ENCODE measurements at regions not wholly inside any gene's neighbourhood (a gene's known extent, or its start where the extent isn't known, plus 50 kb on each side); places are given as distances from the start of the nearest gene placed in this dataset.

GRCh38 chr7:26563406-26563805 lies 271.7 kb downstream of the SNX10 start:
- Histone ChIP-seq H3F3A (ENCODE audit: insufficient read depth, low read length, poor library complexity, severe bottlenecking) (no peaks in the 10 kb centered on the region), H2AFZ (ENCODE audit: low read depth, low read length) (no peak overlapping the region), H3K79me2 (replicated peaks; ENCODE audit: insufficient read depth, low read length) (no peaks in the 10 kb centered on the region), H3K36me3 (ENCODE audit: insufficient read depth, low read length) (no peaks in the 10 kb centered on the region), H3K9ac (ENCODE audit: low read length) (no peak overlapping the region), H4K20me1 (ENCODE audit: insufficient read depth) (no peaks in the 10 kb centered on the region), H3K9me3 (ENCODE audit: low read length) (no peaks in the 10 kb centered on the region), H3K27me3 (ENCODE audit: insufficient read depth, low read depth, low read length) (no peaks in the 10 kb centered on the region), H3K4me2 (ENCODE audit: low read length) (no peak overlapping the region), H3K9me2 (ENCODE audit: insufficient read depth, low read length) (no peaks in the 10 kb centered on the region), H3K27ac (ENCODE audit: low read length) (no peak overlapping the region), H3K4me3 (ENCODE audit: low read length) (no peak overlapping the region)
- TF ChIP-seq EP300 (conservative IDR thresholded peaks at IDR 0.05; ENCODE audit: poor library complexity, severe bottlenecking) = no peak
- no peak for TF ChIP-seq REST (IDR thresholded peaks at IDR 0.05; ENCODE audit: borderline replicate concordance)
- no peak for TF ChIP-seq TAF1 (IDR thresholded peaks at IDR 0.05; ENCODE audit: low read depth)
- TF ChIP-seq SMC3 (conservative IDR thresholded peaks at IDR 0.05; ENCODE audit: poor library complexity) = no peak
- no peak for TF ChIP-seq EZH2 (IDR thresholded peaks at IDR 0.05; ENCODE audit: borderline replicate concordance, insufficient read depth, low read length, poor library complexity, severe bottlenecking)
- no peak for TF ChIP-seq MXI1 (conservative IDR thresholded peaks at IDR 0.05; ENCODE audit: poor library complexity, severe bottlenecking)
- TF ChIP-seq CTCF (IDR thresholded peaks at IDR 0.05; ENCODE audit: poor library complexity, severe bottlenecking) = no peak
- TF ChIP-seq RAD21 (conservative IDR thresholded peaks at IDR 0.05) = no peak
- TF ChIP-seq POLR2AphosphoS5 (IDR thresholded peaks at IDR 0.05) = no peak

- H3K9ac ChIP-seq (ENCODE audit: low read length) = no peak overlapping the region
- no peaks in the 10 kb centered on the region for H3K36me3 ChIP-seq (ENCODE audit: insufficient read depth, low read length)
- H3F3A ChIP-seq (ENCODE audit: insufficient read depth, low read length, poor library complexity, severe bottlenecking) = no peaks in the 10 kb centered on the region
- H3K79me2 ChIP-seq (replicated peaks; ENCODE audit: insufficient read depth, low read length) = no peaks in the 10 kb centered on the region
- no peaks in the 10 kb centered on the region for H3K27me3 ChIP-seq (ENCODE audit: insufficient read depth, low read depth, low read length)
- H3K27ac ChIP-seq (ENCODE audit: low read length) = no peak overlapping the region
- H4K20me1 ChIP-seq (ENCODE audit: insufficient read depth) = no peaks in the 10 kb centered on the region
- no peak overlapping the region for H2AFZ ChIP-seq (ENCODE audit: low read depth, low read length)
- no peak overlapping the region for H3K4me3 ChIP-seq (ENCODE audit: low read length)
- TF ChIP-seq TAF1 (IDR thresholded peaks at IDR 0.05; ENCODE audit: low read depth) = no peak
- no peak overlapping the region for H3K4me2 ChIP-seq (ENCODE audit: low read length)
- no peaks in the 10 kb centered on the region for H3K9me2 ChIP-seq (ENCODE audit: insufficient read depth, low read length)
- H3K9me3 ChIP-seq (ENCODE audit: low read length) = no peaks in the 10 kb centered on the region
These were observed 275.6 kb downstream of the SNX10 start for GRCh38 chr7:26567266-26567665.

DNA sequence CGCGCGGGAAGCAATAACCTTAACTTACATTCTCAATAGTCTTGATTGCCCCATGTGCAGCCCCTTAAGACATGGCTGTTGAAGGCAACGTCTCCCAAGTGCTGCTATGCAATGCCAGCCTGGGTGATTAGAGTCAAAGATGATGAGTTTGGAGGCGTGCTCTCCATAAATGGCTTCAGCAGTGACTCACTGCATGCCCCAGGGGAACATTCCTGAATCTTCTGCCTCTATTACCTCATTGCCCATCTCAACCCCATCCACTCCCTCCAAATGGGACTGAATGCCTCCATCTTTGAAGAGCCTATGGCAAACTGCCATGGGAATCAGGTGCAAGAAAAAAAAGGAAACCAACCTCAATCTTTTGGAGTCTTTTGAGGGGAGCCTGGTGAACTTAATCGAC lies 282.8 kb downstream of the SNX10 start:
- no peaks in the 10 kb centered on the region for H3K36me3 ChIP-seq (ENCODE audit: insufficient read depth, low read length)
- no peaks in the 10 kb centered on the region for H3K9me2 ChIP-seq (ENCODE audit: insufficient read depth, low read length)
- no peaks in the 10 kb centered on the region for H3K79me2 ChIP-seq (replicated peaks; ENCODE audit: insufficient read depth, low read length)
- TF ChIP-seq SMC3 (conservative IDR thresholded peaks at IDR 0.05; ENCODE audit: poor library complexity) = no peak
- TF ChIP-seq MXI1 (conservative IDR thresholded peaks at IDR 0.05; ENCODE audit: poor library complexity, severe bottlenecking) = no peak
- TF ChIP-seq CTCF (IDR thresholded peaks at IDR 0.05; ENCODE audit: poor library complexity, severe bottlenecking) = no peak
- TF ChIP-seq REST (IDR thresholded peaks at IDR 0.05; ENCODE audit: borderline replicate concordance) = no peak
- no peak for TF ChIP-seq TAF1 (IDR thresholded peaks at IDR 0.05; ENCODE audit: low read depth)
- no peak for TF ChIP-seq RAD21 (conservative IDR thresholded peaks at IDR 0.05)
- no peak for TF ChIP-seq POLR2AphosphoS5 (IDR thresholded peaks at IDR 0.05)
- no peak for TF ChIP-seq EZH2 (IDR thresholded peaks at IDR 0.05; ENCODE audit: borderline replicate concordance, insufficient read depth, low read length, poor library complexity, severe bottlenecking)
- TF ChIP-seq EP300 (conservative IDR thresholded peaks at IDR 0.05; ENCODE audit: poor library complexity, severe bottlenecking) = no peak
- H3K9ac ChIP-seq (ENCODE audit: low read length) = no peak overlapping the region
- H3K9me3 ChIP-seq (ENCODE audit: low read length) = no peaks in the 10 kb centered on the region
- no peaks in the 10 kb centered on the region for H4K20me1 ChIP-seq (ENCODE audit: insufficient read depth)
- no peaks in the 10 kb centered on the region for H3F3A ChIP-seq (ENCODE audit: insufficient read depth, low read length, poor library complexity, severe bottlenecking)
- no peaks in the 10 kb centered on the region for H3K27me3 ChIP-seq (ENCODE audit: insufficient read depth, low read depth, low read length)
- H3K4me3 ChIP-seq (ENCODE audit: low read length) = no peak overlapping the region
- no peak overlapping the region for H2AFZ ChIP-seq (ENCODE audit: low read depth, low read length)
- H3K4me2 ChIP-seq (ENCODE audit: low read length) = no peak overlapping the region
- H3K27ac ChIP-seq (ENCODE audit: low read length) = no peak overlapping the region

Measured in neural cell (in vitro differentiated cells).